ENCODE measurements at regions not wholly inside any gene's neighbourhood (a gene's known extent, or its start where the extent isn't known, plus 50 kb on each side); places are given as distances from the start of the nearest gene placed in this dataset.
"Not testable (repeated sequence)": the region's sequence is repeated elsewhere in the genome, so short reads cannot be mapped to it uniquely, and the experiment has no call there.

- TF ChIP-seq CTCF (IDR thresholded peaks at IDR 0.05; ENCODE audit: control insufficient read depth, extremely low read depth, insufficient read depth), result 0 out of 2 replicates have a peak, but pooled peaks have one; percentile 9
- H3K4me3 ChIP-seq (ENCODE audit: low read depth, low read length), result no peak overlapping the region
- DNase-seq (ENCODE audit: low read depth), result no peak
Observed at GRCh38 chr3:161700998-161701397, 204.4 kb downstream of the OTOL1 start.

GRCh38 chr3:161707253-161707652 is 210.6 kb downstream of the OTOL1 start:
- not testable (repeated sequence) for DNase-seq (ENCODE audit: low read depth); H3K4me3 ChIP-seq (ENCODE audit: low read depth, low read length)

GRCh38 chr3:161713731-161714130 is 217.1 kb downstream of the OTOL1 start:
- H3K4me3 ChIP-seq (ENCODE audit: low read depth, low read length), result no peak overlapping the region

GRCh38 chr3:161731968-161732367 is 235.4 kb downstream of the OTOL1 start:
- H3K4me3 ChIP-seq (ENCODE audit: low read depth, low read length), result no peak overlapping the region
- no peak for DNase-seq (ENCODE audit: low read depth)
- no peak for TF ChIP-seq CTCF (IDR thresholded peaks at IDR 0.05; ENCODE audit: control insufficient read depth, extremely low read depth, insufficient read depth)

More at GRCh38 chr3:161713731-161714130, 217.1 kb downstream of the OTOL1 start:
- TF ChIP-seq CTCF (IDR thresholded peaks at IDR 0.05; ENCODE audit: control insufficient read depth, extremely low read depth, insufficient read depth), result no peak
- DNase-seq (ENCODE audit: low read depth), result no peak

- no peak for TF ChIP-seq CTCF (IDR thresholded peaks at IDR 0.05; ENCODE audit: control insufficient read depth, extremely low read depth, insufficient read depth)
- no peak overlapping the region for H3K4me3 ChIP-seq (ENCODE audit: low read depth, low read length)
Observed at GRCh38 chr3:161737171-161737570, 240.6 kb downstream of the OTOL1 start.

GRCh38 chr3:161740421-161740820 is 243.8 kb downstream of the OTOL1 start:
- no peak overlapping the region for H3K4me3 ChIP-seq (ENCODE audit: low read depth, low read length)
- TF ChIP-seq CTCF (IDR thresholded peaks at IDR 0.05; ENCODE audit: control insufficient read depth, extremely low read depth, insufficient read depth), result no peak
- DNase-seq (ENCODE audit: low read depth), result no peak

More at GRCh38 chr3:161737171-161737570, 240.6 kb downstream of the OTOL1 start:
- no peak for DNase-seq (ENCODE audit: low read depth)

- no peak for DNase-seq (ENCODE audit: low read depth)
- H3K4me3 ChIP-seq (ENCODE audit: low read depth, low read length), result no peak overlapping the region
- TF ChIP-seq CTCF (IDR thresholded peaks at IDR 0.05; ENCODE audit: control insufficient read depth, extremely low read depth, insufficient read depth), result no peak
Observed at GRCh38 chr3:161744366-161744765, 247.8 kb downstream of the OTOL1 start.

Data from LNCaP clone FGC (cell line).